ENCODE measurements at regions not wholly inside any gene's neighbourhood (a gene's known extent, or its start where the extent isn't known, plus 50 kb on each side); places are given as distances from the start of the nearest gene placed in this dataset.

- DNase-seq (ENCODE audit: low spot score) (peak; percentile 82), FAIRE-seq (peak; percentile 97)
Measured at GRCh38 chr9:118991366-118992285, 377.6 kb downstream of the BRINP1 start.

- peak; percentile 76 for FAIRE-seq
Measured at GRCh38 chr9:118992813-118993794, 376.1 kb downstream of the BRINP1 start.

GRCh38 chr9:118993965-118994364 lies 375.3 kb downstream of the BRINP1 start:
- no peak for DNase-seq (ENCODE audit: low spot score)
- no peak for FAIRE-seq

More at GRCh38 chr9:118992813-118993794, 376.1 kb downstream of the BRINP1 start:
- peak; percentile 20 for DNase-seq (ENCODE audit: low spot score)

- no peak for DNase-seq (ENCODE audit: low spot score)
- no peak for FAIRE-seq
Measured at GRCh38 chr9:119002491-119002890, 366.7 kb downstream of the BRINP1 start.

- DNase-seq (ENCODE audit: low spot score) (peak; percentile 91), FAIRE-seq (no peak)
Measured at GRCh38 chr9:119003201-119003611, 366.0 kb downstream of the BRINP1 start.

GRCh38 chr9:119003882-119004617 lies 365.2 kb downstream of the BRINP1 start:
- peak; percentile 91 for DNase-seq (ENCODE audit: low spot score)
- no peak for FAIRE-seq

- peak; percentile 100 for FAIRE-seq
- peak; percentile 99 for DNase-seq (ENCODE audit: low spot score)
Measured at GRCh38 chr9:119004618-119004990, 364.6 kb downstream of the BRINP1 start.

- FAIRE-seq (no peak), DNase-seq (ENCODE audit: low spot score) (peak; percentile 76)
Measured at GRCh38 chr9:119005162-119005561, 364.1 kb downstream of the BRINP1 start.

- peak; percentile 46 for FAIRE-seq
- DNase-seq (ENCODE audit: low spot score), result peak; percentile 68
Measured at GRCh38 chr9:119009249-119009648, 360.0 kb downstream of the BRINP1 start.

- FAIRE-seq (no peak), DNase-seq (ENCODE audit: low spot score) (no peak)
Measured at GRCh38 chr9:119020284-119020683, 349.0 kb downstream of the BRINP1 start.

GRCh38 chr9:119020730-119021333 lies 348.4 kb downstream of the BRINP1 start:
- DNase-seq (ENCODE audit: low spot score) (no peak), FAIRE-seq (no peak)

- FAIRE-seq (no peak), DNase-seq (ENCODE audit: low spot score) (no peak)
Measured at GRCh38 chr9:119026120-119026519, 343.1 kb downstream of the BRINP1 start.

- no peak for DNase-seq (ENCODE audit: low spot score)
- FAIRE-seq, result no peak
Measured at GRCh38 chr9:119027901-119028699, 341.1 kb downstream of the BRINP1 start.

- FAIRE-seq (no peak), DNase-seq (ENCODE audit: low spot score) (no peak)
Measured at GRCh38 chr9:119029886-119030285, 339.3 kb downstream of the BRINP1 start.

GRCh38 chr9:119033596-119033995 lies 335.6 kb downstream of the BRINP1 start:
- no peak for FAIRE-seq

GRCh38 chr9:119036969-119037368 lies 332.3 kb downstream of the BRINP1 start:
- DNase-seq (ENCODE audit: low spot score), result no peak
- no peak for FAIRE-seq

More at GRCh38 chr9:119033596-119033995, 335.6 kb downstream of the BRINP1 start:
- DNase-seq (ENCODE audit: low spot score), result no peak

GRCh38 chr9:119043996-119044395 lies 325.2 kb downstream of the BRINP1 start:
- no peak for DNase-seq (ENCODE audit: low spot score)
- FAIRE-seq, result no peak

GRCh38 chr9:119044806-119045205 lies 324.4 kb downstream of the BRINP1 start:
- FAIRE-seq (no peak), DNase-seq (ENCODE audit: low spot score) (peak; percentile 14)

GRCh38 chr9:119047513-119048307 lies 321.5 kb downstream of the BRINP1 start:
- no peak for FAIRE-seq
- no peak for DNase-seq (ENCODE audit: low spot score)
